ENCODE measurements at regions not wholly inside any gene's neighbourhood (a gene's known extent, or its start where the extent isn't known, plus 50 kb on each side); places are given as distances from the start of the nearest gene placed in this dataset.
A peak's percentile ranks its signal among the peaks of the same experiment; 100 is the strongest.

GRCh38 chr10:44196336-44196735, 188.6 kb downstream of the CXCL12 start:
- ChIA-PET POLR2A (no interaction called here), CTCF (no interaction called here)
- H3K4me2 ChIP-seq: no peak overlapping the region
- H3K4me1 ChIP-seq (ENCODE audit: control insufficient read depth in 1 of 2, insufficient read depth in 2 of 2, low read depth in 1 of 2, low read length in 1 of 2): peaks cover 0 to 13% of the 10 kb centered on the region in 2 experiments; a peak in 1 of 4 replicates
- no peak overlapping the region for H3K9ac ChIP-seq
- no peaks in the 10 kb centered on the region for H3K9me2 ChIP-seq
- H3K4me3 ChIP-seq (ENCODE audit: low read depth in 2 of 2, low read length in 1 of 2): no peak overlapping the region
- H4K20me1 ChIP-seq (ENCODE audit: insufficient read depth): no peaks in the 10 kb centered on the region
- no peak overlapping the region for H2AFZ ChIP-seq (ENCODE audit: low read depth)
- no peaks in the 10 kb centered on the region for H3K36me3 ChIP-seq (replicated peaks in 1 of 2; ENCODE audit: control insufficient read depth in 1 of 2, insufficient read depth in 2 of 2, low read length in 1 of 2)
- no peak for DNase-seq
- H3K79me2 ChIP-seq (ENCODE audit: insufficient read depth): no peaks in the 10 kb centered on the region
- H3F3A ChIP-seq (replicated peaks; ENCODE audit: insufficient read depth): peaks cover 5% of the 10 kb centered on the region
- no peaks in the 10 kb centered on the region for H3K27me3 ChIP-seq (ENCODE audit: insufficient read depth)
- no peak overlapping the region for H3K27ac ChIP-seq (ENCODE audit: low read depth in 2 of 2, low read length in 1 of 2)
- TF ChIP-seq NRF1 (IDR thresholded peaks at IDR 0.05; ENCODE audit: low read depth, low read length) (no peak), GABPA (IDR thresholded peaks at IDR 0.05; ENCODE audit: low read depth) (no peak), RFX5 (IDR thresholded peaks at IDR 0.05; ENCODE audit: low read length) (no peak), ELF1 (IDR thresholded peaks at IDR 0.05) (no peak)
- no peaks in the 10 kb centered on the region for H3K9me3 ChIP-seq
- WGBS (ENCODE audit: low lambda C conversion rate): 61% methylated on average over 5 of the region's 5 CpGs

- ChIA-PET CTCF (interaction anchor here (1.0 kb wide), 1 partner anchor 506 kb away, joined by 4 read pairs; no protein-coding TSS in a partner anchor), POLR2A (no interaction called here)
- H4K20me1 ChIP-seq (ENCODE audit: insufficient read depth): no peaks in the 10 kb centered on the region
- peak overlapping the region in 1 of 2 experiments; percentile 36; a peak in 1 of 4 replicates for H3K27ac ChIP-seq (ENCODE audit: low read depth in 2 of 2, low read length in 1 of 2)
- H3K4me1 ChIP-seq (ENCODE audit: control insufficient read depth in 1 of 2, insufficient read depth in 2 of 2, low read depth in 1 of 2, low read length in 1 of 2): peaks cover 0 to 13% of the 10 kb centered on the region in 2 experiments; a peak in 1 of 4 replicates
- peaks cover 5% of the 10 kb centered on the region for H3F3A ChIP-seq (replicated peaks; ENCODE audit: insufficient read depth)
- TF ChIP-seq JUND (IDR thresholded peaks at IDR 0.05): no peak
- no peak for TF ChIP-seq REST (IDR thresholded peaks at IDR 0.05; ENCODE audit: low read depth, low read length)
- no peak for TF ChIP-seq USF2 (IDR thresholded peaks at IDR 0.05; ENCODE audit: borderline replicate concordance, low read depth, low read length)
- TF ChIP-seq RCOR1 (IDR thresholded peaks at IDR 0.05; ENCODE audit: low read length): no peak
- no peak for TF ChIP-seq MEF2A (IDR thresholded peaks at IDR 0.05; ENCODE audit: borderline replicate concordance, low read depth)
- TF ChIP-seq GATA2 (CRISPR knock-in tag; IDR thresholded peaks at IDR 0.05): no peak
- TF ChIP-seq MXI1 (IDR thresholded peaks at IDR 0.05; ENCODE audit: low read depth, low read length): no peak
- no peak for TF ChIP-seq RAD21 (IDR thresholded peaks at IDR 0.05; ENCODE audit: low read length)
- no peak for TF ChIP-seq FOSL2 (IDR thresholded peaks at IDR 0.05; ENCODE audit: borderline replicate concordance, low read depth)
- no peak for TF ChIP-seq TCF12 (IDR thresholded peaks at IDR 0.05)
- no peak for TF ChIP-seq USF1 (IDR thresholded peaks at IDR 0.05; ENCODE audit: borderline replicate concordance, low read depth)
- no peak for TF ChIP-seq MAX (IDR thresholded peaks at IDR 0.05; ENCODE audit: low read depth)
- TF ChIP-seq TAF1 (IDR thresholded peaks at IDR 0.05; ENCODE audit: borderline replicate concordance, low read depth, low read length): no peak
- H3K27me3 ChIP-seq (ENCODE audit: insufficient read depth): no peaks in the 10 kb centered on the region
- H3K4me3 ChIP-seq (ENCODE audit: low read depth in 2 of 2, low read length in 1 of 2): no peak overlapping the region
- no peaks in the 10 kb centered on the region for H3K36me3 ChIP-seq (replicated peaks in 1 of 2; ENCODE audit: control insufficient read depth in 1 of 2, insufficient read depth in 2 of 2, low read length in 1 of 2)
- H3K9ac ChIP-seq: no peak overlapping the region
- no peaks in the 10 kb centered on the region for H3K79me2 ChIP-seq (ENCODE audit: insufficient read depth)
- 0 out of 2 replicates have a peak overlapping the region, but pooled peaks have one; percentile 10 for H3K4me2 ChIP-seq
- no peak for DNase-seq
- H3K9me2 ChIP-seq: no peaks in the 10 kb centered on the region
- H3K9me3 ChIP-seq: no peaks in the 10 kb centered on the region
- H2AFZ ChIP-seq (ENCODE audit: low read depth): no peak overlapping the region
- 42% methylated on average over 2 of the region's 2 CpGs for WGBS (ENCODE audit: low lambda C conversion rate)
Measured at GRCh38 chr10:44196008-44196320, 188.9 kb downstream of the CXCL12 start.
